H9 (cell line): ENCODE measurements at regions not wholly inside any gene's neighbourhood (a gene's known extent, or its start where the extent isn't known, plus 50 kb on each side); places are given as distances from the start of the nearest gene placed in this dataset.

Experiments used
- DNase-seq: peaks from one replicate; pipeline ENCODE4 v3.0.0-alpha.2; 2017
- H2AFZ ChIP-seq: one replicate; pipeline ENCODE4 v1.6.1; 2013; ENCODE audit warnings: mild to moderate bottlenecking, low read length, control low read depth, moderate library complexity
- H2AK5ac ChIP-seq: 2 replicates; pipeline ENCODE4 v1.6.1; 2013; ENCODE audit warnings: low read length, control low read depth, mixed read lengths; ENCODE audit not compliant: insufficient read length
- H2BK120ac ChIP-seq: one replicate; pipeline ENCODE4 v1.6.1; 2013; ENCODE audit warnings: low read depth, mild to moderate bottlenecking, low read length, control low read depth, inconsistent platforms; ENCODE audit not compliant: poor library complexity, severe bottlenecking
- H2BK12ac ChIP-seq: 2 replicates; pipeline ENCODE4 v1.6.1; 2013; ENCODE audit warnings: low read length, control low read depth, mixed read lengths, low read depth; ENCODE audit not compliant: insufficient read length
- H2BK15ac ChIP-seq: 2 replicates; pipeline ENCODE4 v1.6.1; 2013; ENCODE audit warnings: low read depth, low read length, control low read depth
- H2BK20ac ChIP-seq: one replicate; pipeline ENCODE4 v1.6.1; 2013; ENCODE audit warnings: low read depth, mild to moderate bottlenecking, low read length, control low read depth, inconsistent platforms; ENCODE audit not compliant: poor library complexity, severe bottlenecking
- H2BK5ac ChIP-seq: 2 replicates; pipeline ENCODE4 v1.6.1; 2013; ENCODE audit warnings: low read length, control low read depth, mixed read lengths; ENCODE audit not compliant: insufficient read length
- H3K14ac ChIP-seq: 2 replicates; pipeline ENCODE4 v1.6.1; 2013; ENCODE audit warnings: low read length, control low read depth; ENCODE audit not compliant: insufficient read depth
- H3K18ac ChIP-seq: 2 replicates; pipeline ENCODE4 v1.6.1; 2013; ENCODE audit warnings: low read depth, mild to moderate bottlenecking, mixed read lengths, low read length, control low read depth; ENCODE audit not compliant: insufficient read length
- H3K23ac ChIP-seq: 2 replicates; pipeline ENCODE4 v1.6.1; 2013; ENCODE audit warnings: low read length, control low read depth, mixed read lengths, low read depth; ENCODE audit not compliant: insufficient read length
- H3K23me2 ChIP-seq: 2 replicates; pipeline ENCODE4 v1.6.1; 2013; ENCODE audit warnings: low read depth, mild to moderate bottlenecking, mixed read lengths, low read length, control low read depth; ENCODE audit not compliant: insufficient read length, poor library complexity, severe bottlenecking
- H3K27ac ChIP-seq: 2 replicates; pipeline ENCODE4 v1.5.1; 2013; ENCODE audit warnings: low read length, control low read depth, mixed read lengths, low read depth; ENCODE audit not compliant: insufficient read length
- H3K27me3 ChIP-seq: 2 replicates; pipeline ENCODE4 v1.6.1; 2013; ENCODE audit warnings: low read length, control low read depth, inconsistent platforms; ENCODE audit not compliant: insufficient read depth
- H3K4ac ChIP-seq: 2 replicates; pipeline ENCODE4 v1.6.1; 2013; ENCODE audit warnings: low read depth, mild to moderate bottlenecking, control low read depth, inconsistent platforms, low read length, moderate library complexity
- H3K4me1 ChIP-seq: 2 replicates; pipeline ENCODE4 v1.6.1; 2013; ENCODE audit warnings: low read length, control low read depth, inconsistent platforms; ENCODE audit not compliant: insufficient read depth
- H3K4me2 ChIP-seq: 2 replicates; pipeline ENCODE4 v1.6.1; 2013; ENCODE audit warnings: low read length, control low read depth, mixed read lengths; ENCODE audit not compliant: insufficient read length, insufficient read depth
- H3K56ac ChIP-seq: 2 replicates; pipeline ENCODE4 v1.6.1; 2013; ENCODE audit warnings: low read depth, mild to moderate bottlenecking, mixed read lengths, low read length, control low read depth; ENCODE audit not compliant: insufficient read length
- H3K79me1 ChIP-seq: 2 replicates; pipeline ENCODE4 v1.6.1; 2013; ENCODE audit warnings: low read depth, mild to moderate bottlenecking, moderate library complexity, low read length, control low read depth, inconsistent platforms; ENCODE audit not compliant: insufficient read depth, poor library complexity, severe bottlenecking
- H3K79me2 ChIP-seq: 2 replicates; pipeline ENCODE4 v1.6.1; 2013; ENCODE audit warnings: low read length, control low read depth, inconsistent platforms; ENCODE audit not compliant: insufficient read depth
- H3K9ac ChIP-seq: 2 replicates; pipeline ENCODE4 v1.6.1; 2013; ENCODE audit warnings: low read length, control low read depth, mixed read lengths; ENCODE audit not compliant: insufficient read length; ENCODE audit errors: extremely low read depth
- H3K9me3 ChIP-seq: one replicate; pipeline ENCODE4 v1.6.1; 2013; ENCODE audit warnings: low read depth, low read length, inconsistent platforms; ENCODE audit not compliant: control insufficient read depth
- H3T11ph ChIP-seq: one replicate; pipeline ENCODE4 v1.6.1; 2013; ENCODE audit warnings: mild to moderate bottlenecking, low read length, control low read depth, inconsistent platforms
- H4K20me1 ChIP-seq: one replicate; pipeline ENCODE4 v1.6.1; 2013; ENCODE audit not compliant: control insufficient read depth, insufficient read length, insufficient read depth
- H4K5ac ChIP-seq: 2 replicates; pipeline ENCODE4 v1.6.1; 2013; ENCODE audit warnings: low read depth, mild to moderate bottlenecking, mixed read lengths, low read length, control low read depth; ENCODE audit not compliant: insufficient read length
- H4K8ac ChIP-seq: replicated peaks from 2 replicates; pipeline ENCODE4 v1.6.1; 2013; ENCODE audit warnings: low read length, control low read depth, mixed read lengths, low read depth; ENCODE audit not compliant: insufficient read length
- H4K91ac ChIP-seq: 2 replicates; pipeline ENCODE4 v1.6.1; 2013; ENCODE audit warnings: low read depth, mild to moderate bottlenecking, moderate library complexity, mixed read lengths, low read length, control low read depth; ENCODE audit not compliant: insufficient read length
- H3K27ac Mint-ChIP-seq, 3 experiments: 2 replicates in 2 of 3; 3 replicates in 1 of 3; pipeline ENCODE4 v1.8.0; 2020 to 2021; ENCODE audit warnings: mixed read lengths in 3 of 3, mild to moderate bottlenecking in 1 of 3, moderate library complexity in 1 of 3
- H3K27me3 Mint-ChIP-seq: 2 replicates; pipeline ENCODE4 v1.8.0; 2021; ENCODE audit warnings: low read depth, mild to moderate bottlenecking, moderate library complexity, mixed read lengths
- H3K36me3 Mint-ChIP-seq, 3 experiments: 2 replicates in 2 of 3; 3 replicates in 1 of 3; pipeline ENCODE4 v1.8.0; 2020 to 2021; ENCODE audit warnings: low read depth in 3 of 3, mixed read lengths in 3 of 3; ENCODE audit not compliant: insufficient read depth in 1 of 3
- H3K4me1 Mint-ChIP-seq, 2 experiments: 2 replicates each; pipeline ENCODE4 v1.8.0; 2020; ENCODE audit warnings: mixed read lengths in 2 of 2
- H3K4me3 Mint-ChIP-seq, 2 experiments: 2 replicates in 1 of 2; 3 replicates in 1 of 2; pipeline ENCODE4 v1.8.0; 2020 to 2021; ENCODE audit warnings: mild to moderate bottlenecking in 2 of 2, mixed read lengths in 2 of 2, moderate library complexity in 1 of 2
- H3K9me3 Mint-ChIP-seq, 2 experiments: 2 replicates in 1 of 2; 3 replicates in 1 of 2; pipeline ENCODE4 v1.8.0; 2020; ENCODE audit warnings: mild to moderate bottlenecking in 2 of 2, mixed read lengths in 2 of 2, moderate library complexity in 1 of 2
- WGBS: extraction: QIAGEN DNeasy Blood & Tissue Kit; methylation state at CpG from one replicate; pipeline ENCODE4 v1.1.7; 2013; ENCODE audit warnings: missing lambda C conversion rate, low lambda C conversion rate, mixed read lengths; ENCODE audit not compliant: insufficient read length; ENCODE audit errors: extremely low coverage; 5-methylcytosine and 5-hydroxymethylcytosine counted together
- TF ChIP-seq, protein P1 (sequence below): fragments of 200-600 bp; sonication (generic); conservative IDR thresholded peaks from 3 replicates; pipeline ENCODE4 v1.8.0; 2021; ENCODE audit warnings: antibody characterized with exemption, mild to moderate bottlenecking

DNA sequence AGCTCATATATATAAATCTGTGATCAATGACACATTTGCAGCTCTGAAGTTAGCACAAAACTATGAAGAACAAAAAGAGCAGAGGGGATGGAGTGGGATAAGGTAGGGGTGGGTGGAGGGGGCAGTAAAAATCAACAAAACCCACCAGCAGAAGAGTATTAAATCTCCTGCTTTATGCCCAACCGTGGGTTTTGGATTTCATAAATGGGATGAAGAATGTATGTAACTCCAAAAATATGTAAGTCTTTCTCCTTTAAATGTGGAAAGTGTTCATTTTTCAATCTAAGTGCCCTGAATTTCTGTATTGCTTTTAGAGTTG, 480.3 kb upstream of the MARCKS start:
- no peaks in the 10 kb centered on the region for H3K79me2 ChIP-seq
- no peaks in the 10 kb centered on the region for H3K23me2 ChIP-seq
- no peak overlapping the region for H2AK5ac ChIP-seq
- H4K20me1 ChIP-seq, result no peaks in the 10 kb centered on the region
- no peak overlapping the region for H2BK120ac ChIP-seq
- TF ChIP-seq, protein P1, sequence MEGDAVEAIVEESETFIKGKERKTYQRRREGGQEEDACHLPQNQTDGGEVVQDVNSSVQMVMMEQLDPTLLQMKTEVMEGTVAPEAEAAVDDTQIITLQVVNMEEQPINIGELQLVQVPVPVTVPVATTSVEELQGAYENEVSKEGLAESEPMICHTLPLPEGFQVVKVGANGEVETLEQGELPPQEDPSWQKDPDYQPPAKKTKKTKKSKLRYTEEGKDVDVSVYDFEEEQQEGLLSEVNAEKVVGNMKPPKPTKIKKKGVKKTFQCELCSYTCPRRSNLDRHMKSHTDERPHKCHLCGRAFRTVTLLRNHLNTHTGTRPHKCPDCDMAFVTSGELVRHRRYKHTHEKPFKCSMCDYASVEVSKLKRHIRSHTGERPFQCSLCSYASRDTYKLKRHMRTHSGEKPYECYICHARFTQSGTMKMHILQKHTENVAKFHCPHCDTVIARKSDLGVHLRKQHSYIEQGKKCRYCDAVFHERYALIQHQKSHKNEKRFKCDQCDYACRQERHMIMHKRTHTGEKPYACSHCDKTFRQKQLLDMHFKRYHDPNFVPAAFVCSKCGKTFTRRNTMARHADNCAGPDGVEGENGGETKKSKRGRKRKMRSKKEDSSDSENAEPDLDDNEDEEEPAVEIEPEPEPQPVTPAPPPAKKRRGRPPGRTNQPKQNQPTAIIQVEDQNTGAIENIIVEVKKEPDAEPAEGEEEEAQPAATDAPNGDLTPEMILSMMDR, result no peak
- no peak overlapping the region for H2AFZ ChIP-seq
- H3K79me1 ChIP-seq, result no peaks in the 10 kb centered on the region
- no CpG with 5 or more reads among the region's 1 CpG for WGBS
- H2BK5ac ChIP-seq, result no peak overlapping the region
- no peak overlapping the region for H4K8ac ChIP-seq
- Mint-ChIP-seq H3K27ac (no peak overlapping the region; a peak in 1 of 7 replicates), H3K4me3 (no peak overlapping the region), H3K9me3 (no peaks in the 10 kb centered on the region; a peak in 1 of 5 replicates), H3K4me1 (no peaks in the 10 kb centered on the region), H3K36me3 (no peaks in the 10 kb centered on the region), H3K27me3 (no peaks in the 10 kb centered on the region)
- no peak for DNase-seq
- no peak overlapping the region for H3K18ac ChIP-seq
- no peaks in the 10 kb centered on the region for H3K4me1 ChIP-seq
- H3K4ac ChIP-seq, result no peak overlapping the region
- H3T11ph ChIP-seq, result no peak overlapping the region
- no peak overlapping the region for H3K56ac ChIP-seq
- H3K23ac ChIP-seq, result no peak overlapping the region
- no peak overlapping the region for H3K27ac ChIP-seq
- no peak overlapping the region for H2BK12ac ChIP-seq
- no peak overlapping the region for H2BK20ac ChIP-seq
- H3K27me3 ChIP-seq, result no peaks in the 10 kb centered on the region
- no peak overlapping the region for H4K5ac ChIP-seq
- no peak overlapping the region for H2BK15ac ChIP-seq
- no peaks in the 10 kb centered on the region for H3K9me3 ChIP-seq
- no peak overlapping the region for H3K4me2 ChIP-seq
- no peak overlapping the region for H3K14ac ChIP-seq
- no peak overlapping the region for H3K9ac ChIP-seq
- H4K91ac ChIP-seq, result no peak overlapping the region
